C4-2B (cell line): ENCODE measurements at regions not wholly inside any gene's neighbourhood (a gene's known extent, or its start where the extent isn't known, plus 50 kb on each side); places are given as distances from the start of the nearest gene placed in this dataset.

Experiments
- H3K27ac ChIP-seq: fragments of 450-650 bp; 2 replicates; pipeline ENCODE4 v1.5.1; 2017
- CTCF ChIP-seq: fragments of 450-650 bp; conservative IDR thresholded peaks from 2 replicates; pipeline ENCODE4 v1.5.1; 2017; ENCODE audit warnings: mild to moderate bottlenecking
- ZFX ChIP-seq: fragments of 450-650 bp; IDR thresholded peaks from 2 replicates; pipeline ENCODE4 v1.6.1; 2017

- TF ChIP-seq ZFX (no peak), CTCF (no peak)
- H3K27ac ChIP-seq, result no peak overlapping the region
These were observed 68.8 kb upstream of the RAB6C start for GRCh38 chr2:129910446-129911362.

GRCh38 chr2:129911363-129912065 is 68.0 kb upstream of the RAB6C start:
- no peak overlapping the region for H3K27ac ChIP-seq
- TF ChIP-seq ZFX (no peak), CTCF (no peak)

GRCh38 chr2:129912066-129912820 is 67.2 kb upstream of the RAB6C start:
- TF ChIP-seq ZFX, result no peak
- TF ChIP-seq CTCF, result no peak
- H3K27ac ChIP-seq, result no peak overlapping the region

DNA sequence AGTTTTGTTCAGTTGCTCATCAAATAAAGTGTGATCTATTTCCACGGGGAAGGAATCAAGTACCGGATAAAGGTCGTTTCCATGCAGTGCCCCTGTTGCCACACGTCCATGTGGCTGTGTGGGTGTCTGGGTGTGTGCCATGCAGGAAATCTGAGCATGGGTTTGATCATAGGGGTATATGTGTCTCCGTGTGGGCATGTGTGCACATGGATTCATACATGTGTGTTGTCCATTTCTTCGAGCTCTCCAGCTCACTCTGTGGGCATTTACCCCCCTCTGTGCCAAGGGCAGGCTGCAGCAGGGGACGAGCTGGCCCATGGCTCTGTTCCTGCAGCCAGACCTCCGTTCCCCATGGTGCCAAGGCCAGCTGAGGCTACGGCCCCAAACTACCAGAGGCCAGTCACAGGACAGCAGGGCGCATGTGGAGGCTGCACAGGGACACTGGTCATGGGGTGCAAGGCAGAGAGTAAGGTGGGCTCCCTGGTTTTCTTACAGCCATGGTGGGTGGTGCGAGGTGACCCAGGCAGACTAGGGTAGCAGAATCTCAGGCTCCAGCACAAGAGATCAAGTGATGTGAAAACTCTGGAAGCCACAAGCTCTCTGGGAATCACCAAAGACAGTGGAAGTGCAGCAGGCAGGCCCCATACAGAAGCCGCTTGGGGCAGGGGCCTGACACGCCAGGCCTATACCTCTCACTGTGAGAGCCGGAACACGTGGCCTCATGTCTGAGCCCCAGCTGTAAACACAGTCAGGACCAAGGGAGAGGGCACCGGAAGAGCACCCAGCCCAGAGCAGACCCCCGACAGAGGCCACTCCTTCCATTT is 66.4 kb upstream of the RAB6C start:
- TF ChIP-seq ZFX, result no peak
- no peak overlapping the region for H3K27ac ChIP-seq

GRCh38 chr2:129913695-129914495 is 65.6 kb upstream of the RAB6C start:
- no peak for TF ChIP-seq CTCF
- no peak overlapping the region; the same call in 1 of the 2 replicates for H3K27ac ChIP-seq

DNA sequence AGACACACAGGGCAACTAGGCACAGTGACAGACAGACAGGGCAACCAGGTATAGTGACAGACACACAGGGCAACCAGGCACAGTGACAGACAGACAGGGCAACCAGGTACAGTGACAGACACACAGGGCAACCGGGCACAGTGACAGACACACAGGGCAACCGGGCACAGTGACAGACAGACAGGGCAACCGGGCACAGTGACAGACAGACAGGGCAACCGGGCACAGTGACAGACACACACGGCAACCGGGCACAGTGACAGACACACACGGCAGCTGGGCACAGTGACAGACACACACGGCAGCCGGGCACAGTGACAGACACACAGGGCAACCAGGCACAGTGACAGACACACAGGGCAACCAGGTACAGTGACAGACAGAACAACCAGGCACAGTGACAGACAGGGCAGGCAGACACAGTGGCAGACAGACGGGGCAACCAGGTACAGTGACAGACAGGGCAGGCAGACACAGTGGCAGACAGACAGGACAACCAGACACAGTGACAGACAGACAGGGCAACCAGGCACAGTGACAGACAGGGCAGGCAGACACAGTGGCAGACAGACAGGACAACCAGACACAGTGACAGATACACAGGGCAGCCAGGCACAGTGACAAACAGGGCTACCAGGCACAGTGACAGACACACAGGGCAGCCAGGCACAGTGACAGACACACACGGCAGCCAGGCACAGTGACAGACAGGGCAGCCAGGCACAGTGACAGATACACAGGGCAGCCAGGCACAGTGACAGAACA is 64.7 kb upstream of the RAB6C start:
- TF ChIP-seq CTCF (no peak), ZFX (no peak)
- no peak overlapping the region for H3K27ac ChIP-seq
